ENCODE measurements at regions not wholly inside any gene's neighbourhood (a gene's known extent, or its start where the extent isn't known, plus 50 kb on each side); places are given as distances from the start of the nearest gene placed in this dataset.

DNA sequence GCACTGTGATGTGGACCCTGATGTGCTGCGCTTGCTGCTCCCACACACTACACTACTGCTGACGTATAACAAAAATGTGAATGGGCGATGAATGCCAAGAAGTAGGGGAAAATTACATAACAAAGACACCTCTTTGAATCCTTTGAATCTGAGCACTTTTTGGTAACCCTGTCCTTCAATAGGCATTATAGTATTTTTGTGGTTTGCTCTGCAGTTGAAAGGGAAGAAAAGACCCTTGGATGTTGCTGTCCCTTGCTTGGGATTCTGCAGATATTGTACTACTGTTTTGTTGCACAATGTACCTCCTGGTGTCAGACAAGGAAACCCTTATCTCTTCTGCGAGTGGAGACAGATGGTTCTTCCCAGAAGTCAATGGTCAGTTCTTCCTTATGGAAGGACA, 124.8 kb upstream of the UBE3A start:
- no peak for DNase-seq

- DNase-seq, result no peak
Observed at GRCh38 chr15:25557926-25558325, 119.1 kb upstream of the UBE3A start.

DNA sequence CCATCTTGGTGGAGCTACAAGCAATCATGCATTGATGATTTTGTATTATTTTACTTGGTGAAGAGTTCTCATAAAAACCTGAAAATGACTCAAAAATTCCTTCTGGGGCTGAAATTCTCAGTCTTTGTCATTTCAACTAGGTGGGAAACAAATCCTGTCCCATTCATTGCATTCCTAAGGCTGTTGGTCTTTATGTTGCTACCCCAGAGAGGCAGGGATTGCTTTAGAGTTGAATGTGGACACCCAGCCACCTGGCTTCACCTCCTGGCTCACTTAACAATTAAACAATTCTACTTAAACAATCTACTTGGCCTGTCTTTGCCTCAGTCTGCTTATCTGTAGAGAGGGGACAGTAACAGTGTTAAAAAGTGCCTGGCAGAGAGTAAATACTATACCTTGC, 117.3 kb upstream of the UBE3A start:
- DNase-seq, result no peak

- no peak for DNase-seq
Observed at GRCh38 chr15:25554640-25555039, 115.8 kb upstream of the UBE3A start.

DNA sequence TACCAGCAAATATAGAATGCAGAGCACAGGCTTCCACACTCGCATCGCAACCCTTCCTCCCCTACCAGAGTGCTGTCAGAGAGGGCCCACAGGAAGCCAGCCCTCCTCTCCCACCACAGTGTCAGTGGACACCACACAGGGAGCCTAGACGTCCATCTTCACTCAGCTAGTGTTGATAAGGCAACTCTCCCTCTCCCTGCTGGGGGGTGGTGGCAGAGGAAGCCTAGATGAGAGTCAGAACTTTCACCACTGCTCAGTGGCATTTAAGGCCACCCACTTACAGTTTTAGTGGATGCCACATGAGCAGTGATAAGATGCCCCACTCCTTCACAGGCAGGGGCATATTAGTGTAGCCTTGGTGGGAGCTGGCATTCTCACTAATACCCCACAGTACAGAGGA, 109.8 kb upstream of the UBE3A start:
- no peak for DNase-seq

GRCh38 chr15:25545889-25546288, 107.1 kb upstream of the UBE3A start:
- no peak for DNase-seq

DNA sequence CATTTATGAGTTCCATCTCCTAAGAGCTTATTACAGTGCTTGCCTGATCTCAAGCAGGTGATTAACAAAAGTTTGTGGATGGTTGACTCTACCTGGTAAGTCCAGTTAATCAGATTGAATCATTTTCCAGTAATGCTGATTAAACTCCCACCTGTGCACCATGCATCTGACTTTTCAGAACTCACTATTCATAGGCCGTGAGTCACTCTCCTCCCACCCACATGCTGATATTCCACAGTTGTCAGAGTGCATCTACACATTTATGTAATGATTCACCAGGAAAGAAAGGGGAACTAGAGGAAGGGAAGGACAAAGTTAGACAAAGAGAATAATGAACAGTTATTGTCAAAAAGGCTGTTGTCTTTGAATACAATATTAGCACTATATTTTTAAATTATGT, 106.2 kb upstream of the UBE3A start:
- DNase-seq, result peak in 1 of 3 donors; percentile 22

GRCh38 chr15:25544076-25544475, 105.3 kb upstream of the UBE3A start:
- DNase-seq, result no peak

DNA sequence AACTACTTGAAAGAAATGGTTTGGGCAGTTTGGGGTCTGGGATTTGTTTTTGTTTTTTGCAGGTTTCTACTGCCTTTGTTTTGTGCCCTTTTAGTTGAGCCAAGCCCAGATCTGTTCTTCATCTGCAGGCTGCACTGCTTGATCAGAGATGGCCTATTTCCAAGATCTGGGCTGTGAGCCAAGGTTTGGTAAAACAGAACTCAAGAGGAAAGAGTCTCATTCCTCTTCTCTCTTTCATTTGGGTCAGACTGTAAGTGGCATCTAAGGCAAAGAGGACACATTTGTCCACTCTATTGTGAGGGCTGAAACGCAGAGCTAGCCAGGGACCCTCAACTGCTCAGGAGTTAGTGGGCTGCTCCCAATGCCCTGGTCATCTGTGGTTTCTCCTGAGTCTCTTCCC, 104.4 kb upstream of the UBE3A start:
- peak; percentile 62 to 76 (median 67) for DNase-seq

DNA sequence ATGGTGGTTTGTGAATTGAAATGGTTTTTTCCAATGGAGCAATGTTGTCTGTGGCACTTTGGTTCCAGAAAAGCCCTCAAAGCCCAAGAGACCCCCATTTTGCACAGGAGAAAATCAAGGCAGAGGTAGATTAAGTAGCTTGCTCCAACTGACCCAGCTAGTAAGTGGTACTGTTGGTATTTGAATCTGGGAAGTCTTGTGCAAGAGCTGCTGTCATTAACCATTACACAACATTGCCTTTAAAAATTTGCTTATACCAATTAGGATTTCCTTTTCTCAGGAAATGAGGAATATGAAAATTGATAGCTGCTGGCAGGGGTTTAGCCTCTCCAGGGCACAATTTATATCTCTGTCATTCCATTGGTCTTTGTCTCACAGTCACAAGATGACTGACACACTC, 102.4 kb upstream of the UBE3A start:
- no peak for DNase-seq

- DNase-seq, result no peak
Observed at GRCh38 chr15:25536801-25537611, 98.2 kb upstream of the UBE3A start.

DNA sequence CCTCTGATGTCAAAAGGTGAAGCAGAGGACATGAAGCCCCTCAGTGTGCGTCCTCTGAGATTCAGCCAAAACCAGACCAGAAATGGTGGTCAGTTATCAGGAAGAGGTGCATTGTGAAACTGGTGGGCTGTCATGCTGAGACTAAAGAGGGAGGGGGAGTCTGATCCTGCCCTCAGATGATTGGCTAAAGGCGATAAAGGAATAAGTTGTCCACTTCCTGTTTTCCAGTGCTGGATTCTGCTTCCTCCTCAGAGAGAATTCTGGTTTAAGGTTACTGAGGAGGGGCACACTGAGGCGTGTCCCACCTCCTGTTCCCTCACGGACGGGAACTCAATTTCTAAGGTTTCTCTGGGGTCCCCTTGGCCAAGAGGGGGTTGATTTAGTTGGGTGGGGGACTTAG, 97.0 kb upstream of the UBE3A start:
- no peak for DNase-seq

DNA sequence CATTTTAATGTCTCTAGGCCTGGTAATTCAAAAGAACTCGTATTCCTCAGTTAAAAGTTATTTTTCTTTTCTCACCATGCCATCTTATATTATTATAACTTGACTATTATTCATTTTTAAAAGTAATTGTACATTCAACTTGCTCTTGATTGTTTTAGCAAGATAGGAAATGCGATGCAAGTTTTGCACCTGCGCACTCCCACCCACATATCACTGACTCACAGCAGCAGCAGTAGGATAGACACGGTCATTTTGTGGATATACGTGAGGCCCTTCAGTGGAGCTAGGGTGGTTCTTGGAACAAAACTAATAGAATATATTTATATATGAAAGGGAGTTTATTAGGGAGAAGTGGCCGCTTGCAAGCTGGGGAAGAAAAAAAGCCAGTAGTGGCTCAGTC, 95.5 kb upstream of the UBE3A start:
- DNase-seq, result no peak

- DNase-seq, result peak in 1 of 3 donors; percentile 26
Observed at GRCh38 chr15:25532269-25533140, 93.7 kb upstream of the UBE3A start.

GRCh38 chr15:25529774-25530173, 91.0 kb upstream of the UBE3A start:
- no peak for DNase-seq

- DNase-seq, result no peak
Observed at GRCh38 chr15:25527118-25527517, 88.3 kb upstream of the UBE3A start.

GRCh38 chr15:25525741-25526140, 86.9 kb upstream of the UBE3A start:
- no peak for DNase-seq

DNA sequence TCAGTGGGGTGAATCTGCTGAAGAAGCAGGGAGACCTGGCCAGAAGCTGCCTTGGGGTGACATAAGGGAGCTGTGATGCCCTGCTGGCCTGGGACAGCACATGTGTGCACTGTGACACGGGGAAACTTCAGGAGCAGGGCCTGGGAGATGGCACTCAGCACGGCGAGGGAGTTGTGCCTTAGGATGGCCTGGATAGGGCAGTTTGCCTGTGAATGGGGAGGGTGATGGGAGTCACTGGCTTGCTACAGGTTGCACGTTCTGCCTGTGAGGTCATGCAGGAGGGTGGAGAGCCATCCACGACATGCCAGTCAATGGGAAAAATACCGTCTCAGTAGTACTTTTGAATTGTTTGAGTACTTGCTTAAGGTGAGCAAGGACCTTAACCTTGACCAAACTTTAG, 76.8 kb upstream of the UBE3A start:
- DNase-seq, result no peak

- DNase-seq, result no peak
Observed at GRCh38 chr15:25514522-25514921, 75.7 kb upstream of the UBE3A start.

DNA sequence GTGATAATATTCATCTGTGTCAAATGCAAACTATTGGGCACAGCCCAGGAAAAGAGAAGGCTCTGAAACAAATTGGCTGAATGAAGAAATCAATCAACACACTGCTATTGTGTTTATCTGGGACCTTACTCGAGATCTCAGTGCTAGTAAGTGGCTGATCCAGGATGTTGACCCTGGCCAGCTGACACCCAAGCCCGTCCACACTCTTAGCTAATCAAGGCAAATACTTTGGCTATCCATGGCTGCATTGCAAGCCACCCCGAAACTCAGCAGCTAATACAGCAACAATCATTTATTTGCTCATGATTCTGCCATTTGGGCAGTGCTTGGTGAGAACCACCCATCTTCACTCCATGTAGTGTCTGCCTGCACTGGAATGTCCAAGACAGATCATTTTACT, 74.1 kb upstream of the UBE3A start:
- DNase-seq, result no peak

DNA sequence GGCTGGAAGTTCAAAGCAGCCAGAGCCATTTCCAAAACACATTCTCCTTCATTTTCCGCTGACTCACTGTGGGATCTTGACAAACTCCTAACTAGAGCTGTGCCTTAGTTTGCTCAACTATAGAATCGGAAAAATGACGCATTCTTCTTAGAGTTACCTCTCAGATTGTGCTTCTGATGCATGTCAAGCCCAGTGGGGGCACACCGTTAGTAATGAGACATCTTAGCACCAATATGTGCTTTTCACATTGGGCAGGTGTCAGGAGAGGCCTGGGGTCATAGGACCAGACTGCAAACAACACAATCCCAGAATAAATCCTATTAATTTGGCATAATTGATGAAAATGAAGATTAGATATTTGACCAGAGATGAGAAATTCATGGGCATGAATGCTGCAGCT, 71.3 kb upstream of the UBE3A start:
- no peak for DNase-seq

DNA sequence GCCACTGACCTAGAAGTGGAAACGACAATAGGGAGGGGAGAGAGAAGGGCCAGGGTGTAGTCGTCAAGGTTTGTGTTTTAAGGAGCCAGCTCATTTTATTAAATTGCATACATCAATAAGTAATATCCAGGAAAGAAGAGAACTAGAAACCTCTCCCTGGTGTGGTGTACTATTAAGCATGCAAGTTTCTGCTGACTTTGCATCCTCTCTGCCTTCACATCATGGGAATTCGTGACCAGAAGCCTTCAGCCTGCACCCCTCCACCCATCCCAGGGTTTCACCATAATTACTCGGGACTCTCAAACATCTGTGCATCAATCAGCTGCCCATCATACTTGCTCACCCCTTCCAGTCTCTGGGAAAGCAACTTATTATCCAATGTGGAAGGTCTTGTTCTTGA, 70.9 kb upstream of the UBE3A start:
- DNase-seq, result no peak

GRCh38 chr15:25508369-25509002, 69.7 kb upstream of the UBE3A start:
- peak; percentile 27 to 46 (median 34) for DNase-seq

Data from muscle of back (tissue), 3 donors.